Calu3 (cell line): ENCODE measurements at regions not wholly inside any gene's neighbourhood (a gene's known extent, or its start where the extent isn't known, plus 50 kb on each side); places are given as distances from the start of the nearest gene placed in this dataset.

Source experiments
- BruUV-seq: library from RNA; stranded (reverse); fragments of 400-500 nt; replicated peaks from 2 replicates; lab custom pipeline; 2021; lab: Mats Ljungman, UMichigan
- CTCF ChIA-PET: fragments of 300-600 bp; sonication (Branson Sonifier 250); formaldehyde crosslinking; loops from one replicate; lab custom pipeline; 2022; ENCODE audit warnings: antibody characterized with exemption; lab: Charles Lee
- DNase-seq: peaks from one replicate; pipeline ENCODE4 v3.0.0; 2022
- H3K27ac Mint-ChIP-seq: one replicate; pipeline ENCODE4 v1.8.0; 2022; ENCODE audit warnings: mixed read lengths; ENCODE audit not compliant: unreplicated experiment
- H3K27me3 Mint-ChIP-seq: one replicate; pipeline ENCODE4 v1.8.0; 2022; ENCODE audit warnings: mixed read lengths; ENCODE audit not compliant: unreplicated experiment
- H3K36me3 Mint-ChIP-seq: one replicate; pipeline ENCODE4 v1.8.0; 2022; ENCODE audit warnings: mild to moderate bottlenecking, moderate library complexity, mixed read lengths; ENCODE audit not compliant: insufficient read depth, unreplicated experiment
- H3K4me1 Mint-ChIP-seq: one replicate; pipeline ENCODE4 v1.8.0; 2022; ENCODE audit warnings: mild to moderate bottlenecking, low read depth, mixed read lengths; ENCODE audit not compliant: unreplicated experiment
- H3K4me3 Mint-ChIP-seq: one replicate; pipeline ENCODE4 v1.8.0; 2022; ENCODE audit warnings: mild to moderate bottlenecking, low read depth, moderate library complexity, mixed read lengths; ENCODE audit not compliant: unreplicated experiment
- H3K9me3 Mint-ChIP-seq: one replicate; pipeline ENCODE4 v1.8.0; 2022; ENCODE audit warnings: low read depth, mixed read lengths; ENCODE audit not compliant: unreplicated experiment
- intact Hi-C: fragments of 100-400 bp; cut with micrococcal nuclease; formaldehyde crosslinking; loops from one replicate; pipeline ENCODE4 v1.10.0; 2022; ENCODE audit not compliant: unreplicated experiment
- TF ChIP-seq, protein P1 (sequence below): fragments of 200-600 bp; IDR thresholded peaks from one replicate; pipeline ENCODE4 v1.8.0; 2022; ENCODE audit warnings: antibody characterized with exemption; ENCODE audit not compliant: unreplicated experiment

DNA sequence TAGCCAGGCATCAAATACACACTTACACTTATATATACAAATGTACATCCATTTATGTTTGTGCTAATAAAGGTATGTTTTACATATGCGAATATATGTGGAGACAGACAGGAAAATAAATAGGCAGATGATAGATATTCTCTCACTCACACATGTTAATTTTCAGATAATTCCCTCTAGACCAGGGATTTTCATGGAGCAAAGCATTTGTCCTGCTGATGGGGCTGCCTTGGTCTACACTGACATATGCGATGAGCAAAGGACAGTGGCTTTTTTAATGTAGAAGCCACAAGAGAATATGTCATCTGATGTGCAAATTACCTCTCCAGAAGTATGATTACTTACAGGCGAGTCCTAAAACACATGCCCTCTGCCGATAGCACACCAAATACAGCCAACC is 224.5 kb downstream of the VEGFC start:
- CTCF ChIA-PET = no interaction called here
- Mint-ChIP-seq H3K27ac (no peak overlapping the region), H3K27me3 (no peaks in the 10 kb centered on the region), H3K4me3 (no peak overlapping the region), H3K9me3 (no peaks in the 10 kb centered on the region), H3K36me3 (no peaks in the 10 kb centered on the region), H3K4me1 (no peaks in the 10 kb centered on the region)
- TF ChIP-seq, protein P1, sequence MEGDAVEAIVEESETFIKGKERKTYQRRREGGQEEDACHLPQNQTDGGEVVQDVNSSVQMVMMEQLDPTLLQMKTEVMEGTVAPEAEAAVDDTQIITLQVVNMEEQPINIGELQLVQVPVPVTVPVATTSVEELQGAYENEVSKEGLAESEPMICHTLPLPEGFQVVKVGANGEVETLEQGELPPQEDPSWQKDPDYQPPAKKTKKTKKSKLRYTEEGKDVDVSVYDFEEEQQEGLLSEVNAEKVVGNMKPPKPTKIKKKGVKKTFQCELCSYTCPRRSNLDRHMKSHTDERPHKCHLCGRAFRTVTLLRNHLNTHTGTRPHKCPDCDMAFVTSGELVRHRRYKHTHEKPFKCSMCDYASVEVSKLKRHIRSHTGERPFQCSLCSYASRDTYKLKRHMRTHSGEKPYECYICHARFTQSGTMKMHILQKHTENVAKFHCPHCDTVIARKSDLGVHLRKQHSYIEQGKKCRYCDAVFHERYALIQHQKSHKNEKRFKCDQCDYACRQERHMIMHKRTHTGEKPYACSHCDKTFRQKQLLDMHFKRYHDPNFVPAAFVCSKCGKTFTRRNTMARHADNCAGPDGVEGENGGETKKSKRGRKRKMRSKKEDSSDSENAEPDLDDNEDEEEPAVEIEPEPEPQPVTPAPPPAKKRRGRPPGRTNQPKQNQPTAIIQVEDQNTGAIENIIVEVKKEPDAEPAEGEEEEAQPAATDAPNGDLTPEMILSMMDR = no peak
- BruUV-seq = no TSS peak
- intact Hi-C loops = no loop called here
- no peak for DNase-seq

DNA sequence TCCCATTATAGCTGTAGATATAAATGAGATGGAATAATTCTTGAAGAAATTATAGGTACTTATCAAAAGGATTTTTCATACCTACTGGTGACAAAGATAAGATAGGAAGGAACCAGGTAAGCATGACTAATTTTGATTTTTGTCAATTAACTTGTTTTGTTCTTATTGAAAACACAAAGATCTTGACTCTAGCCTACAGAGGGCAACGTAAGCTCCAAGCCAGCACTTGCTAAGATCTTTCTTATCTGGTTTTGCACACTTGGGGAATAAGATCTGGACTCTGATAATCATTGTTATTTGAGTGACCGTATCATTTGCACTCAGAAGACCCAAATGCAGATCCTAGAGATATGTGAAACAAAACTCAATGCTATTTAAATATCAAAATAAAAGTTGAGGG is 223.4 kb downstream of the VEGFC start:
- Mint-ChIP-seq H3K4me1 (no peaks in the 10 kb centered on the region), H3K36me3 (no peaks in the 10 kb centered on the region), H3K27me3 (no peaks in the 10 kb centered on the region), H3K4me3 (no peak overlapping the region), H3K27ac (no peak overlapping the region), H3K9me3 (no peaks in the 10 kb centered on the region)
- DNase-seq = no peak
- CTCF ChIA-PET = no interaction called here
- TF ChIP-seq, protein P1 = no peak
- intact Hi-C loops = no loop called here
- no TSS peak for BruUV-seq

DNA sequence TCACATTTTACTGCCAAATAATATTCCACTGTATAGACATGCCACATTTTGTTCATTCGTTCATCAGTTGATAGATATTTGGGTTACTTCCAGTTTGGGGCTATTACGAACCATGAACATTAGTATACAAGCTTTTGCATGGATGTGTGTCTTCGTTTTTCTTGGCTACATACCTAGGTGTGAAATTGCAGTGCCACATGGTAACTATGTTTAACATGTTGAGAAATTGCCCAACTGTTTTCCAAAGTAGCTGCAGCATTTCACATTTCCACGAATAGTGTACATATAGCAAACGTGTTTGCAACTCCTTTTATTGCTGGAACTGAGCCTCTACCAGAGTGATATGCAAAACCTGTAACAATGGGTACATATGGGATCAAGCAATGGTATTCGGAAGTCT is 221.5 kb downstream of the VEGFC start:
- Mint-ChIP-seq H3K4me1 (no peaks in the 10 kb centered on the region), H3K27ac (no peak overlapping the region), H3K9me3 (no peaks in the 10 kb centered on the region), H3K27me3 (no peaks in the 10 kb centered on the region), H3K36me3 (no peaks in the 10 kb centered on the region), H3K4me3 (no peak overlapping the region)
- BruUV-seq = no TSS peak
- DNase-seq = no peak
- intact Hi-C loops = no loop called here
- TF ChIP-seq, protein P1 = no peak
- CTCF ChIA-PET = no interaction called here

DNA sequence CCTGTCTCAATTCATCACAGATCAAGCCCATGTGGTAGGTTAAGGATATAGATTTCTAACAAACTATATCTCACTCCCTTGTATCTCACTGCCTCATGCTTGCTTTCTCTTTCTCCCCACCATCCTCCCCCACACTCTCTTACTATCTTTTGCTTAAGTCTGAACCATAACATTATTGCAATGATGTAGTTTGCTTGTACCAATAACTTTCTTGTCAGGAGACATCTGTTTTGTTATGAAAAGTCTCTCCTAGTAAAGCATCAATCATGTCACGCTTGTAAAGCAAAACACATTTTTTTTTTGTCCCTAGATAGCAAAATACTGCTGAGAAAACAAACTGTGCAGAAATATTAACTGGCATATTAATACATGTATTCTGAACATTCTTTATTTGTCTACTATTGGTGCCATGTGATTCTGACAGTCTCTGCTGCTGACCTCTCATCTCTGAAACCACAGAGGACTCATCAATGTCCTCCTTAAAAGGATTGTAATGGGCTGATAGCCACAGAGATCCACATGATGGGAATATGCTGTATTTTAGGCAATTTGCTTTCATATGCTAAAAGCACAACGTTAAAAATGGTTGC is 217.5 kb downstream of the VEGFC start:
- Mint-ChIP-seq H3K27me3 (no peaks in the 10 kb centered on the region), H3K27ac (no peak overlapping the region), H3K4me1 (no peaks in the 10 kb centered on the region), H3K4me3 (no peak overlapping the region), H3K9me3 (no peaks in the 10 kb centered on the region), H3K36me3 (no peaks in the 10 kb centered on the region)
- CTCF ChIA-PET = no interaction called here
- DNase-seq = no peak
- no TSS peak for BruUV-seq
- TF ChIP-seq, protein P1 = no peak
- intact Hi-C loops = no loop called here
